ENCODE measurements at regions not wholly inside any gene's neighbourhood (a gene's known extent, or its start where the extent isn't known, plus 50 kb on each side); places are given as distances from the start of the nearest gene placed in this dataset.

- TF ChIP-seq, protein P1, sequence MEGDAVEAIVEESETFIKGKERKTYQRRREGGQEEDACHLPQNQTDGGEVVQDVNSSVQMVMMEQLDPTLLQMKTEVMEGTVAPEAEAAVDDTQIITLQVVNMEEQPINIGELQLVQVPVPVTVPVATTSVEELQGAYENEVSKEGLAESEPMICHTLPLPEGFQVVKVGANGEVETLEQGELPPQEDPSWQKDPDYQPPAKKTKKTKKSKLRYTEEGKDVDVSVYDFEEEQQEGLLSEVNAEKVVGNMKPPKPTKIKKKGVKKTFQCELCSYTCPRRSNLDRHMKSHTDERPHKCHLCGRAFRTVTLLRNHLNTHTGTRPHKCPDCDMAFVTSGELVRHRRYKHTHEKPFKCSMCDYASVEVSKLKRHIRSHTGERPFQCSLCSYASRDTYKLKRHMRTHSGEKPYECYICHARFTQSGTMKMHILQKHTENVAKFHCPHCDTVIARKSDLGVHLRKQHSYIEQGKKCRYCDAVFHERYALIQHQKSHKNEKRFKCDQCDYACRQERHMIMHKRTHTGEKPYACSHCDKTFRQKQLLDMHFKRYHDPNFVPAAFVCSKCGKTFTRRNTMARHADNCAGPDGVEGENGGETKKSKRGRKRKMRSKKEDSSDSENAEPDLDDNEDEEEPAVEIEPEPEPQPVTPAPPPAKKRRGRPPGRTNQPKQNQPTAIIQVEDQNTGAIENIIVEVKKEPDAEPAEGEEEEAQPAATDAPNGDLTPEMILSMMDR (IDR thresholded peaks at IDR 0.05 in 8 of 11, conservative IDR thresholded peaks at IDR 0.05 in 3 of 11) = no peak
- no peak for TF ChIP-seq POLR2A (IDR thresholded peaks at IDR 0.05)
- TF ChIP-seq POLR2AphosphoS5 (IDR thresholded peaks at IDR 0.05) = no peak
These were observed 68.2 kb upstream of the SESN3 start for GRCh38 chr11:95299078-95299679.

Data from spleen (tissue), 7 donors.